GM12891 (cell line): ENCODE measurements at regions not wholly inside any gene's neighbourhood (a gene's known extent, or its start where the extent isn't known, plus 50 kb on each side); places are given as distances from the start of the nearest gene placed in this dataset.

Experiments used
- PAX5 ChIP-seq: IDR thresholded peaks from 2 replicates; pipeline ENCODE4 v1.6.1; 2011; ENCODE audit warnings: low read length, moderate library complexity, mild to moderate bottlenecking; ENCODE audit not compliant: insufficient read depth, severe bottlenecking
- POLR2A ChIP-seq: IDR thresholded peaks from 2 replicates; pipeline ENCODE4 v1.6.1; 2011; ENCODE audit warnings: low read depth, low read length, control low read depth
- POLR2AphosphoS5 ChIP-seq: IDR thresholded peaks from 2 replicates; pipeline ENCODE4 v1.6.1; 2011; ENCODE audit warnings: low read depth, low read length, control low read depth
- TAF1 ChIP-seq: IDR thresholded peaks from 2 replicates; pipeline ENCODE4 v1.6.1; 2011; ENCODE audit warnings: low read depth, low read length, control low read depth

DNA sequence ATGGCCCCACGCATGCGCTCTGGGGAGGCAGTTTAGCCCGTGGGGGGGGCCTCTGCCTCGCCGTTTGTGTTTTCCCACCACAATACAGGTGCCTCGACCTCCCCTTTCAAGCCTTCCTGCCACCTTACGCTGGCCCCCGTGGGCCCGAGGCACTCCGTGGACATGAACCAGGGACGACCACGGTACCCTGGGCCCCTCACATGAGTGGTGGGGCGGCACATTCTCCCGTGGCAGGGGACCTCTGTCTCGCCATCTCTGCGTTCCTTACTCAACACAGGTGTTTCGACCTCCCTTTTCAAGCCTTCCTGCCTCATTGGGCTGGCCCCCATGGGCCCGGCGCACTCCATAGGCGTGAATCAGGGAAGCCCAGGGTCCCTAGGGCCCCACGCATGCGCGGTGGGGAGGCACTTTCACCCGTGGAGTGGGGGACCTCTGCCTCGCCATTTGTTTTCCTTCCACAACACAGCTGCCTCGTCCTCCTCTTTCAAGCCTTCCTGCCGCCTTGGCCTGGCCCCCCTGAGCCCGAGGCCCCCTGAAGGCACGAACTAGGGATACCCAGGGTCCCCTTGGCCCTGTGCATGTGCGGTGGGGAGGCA lies 339.5 kb downstream of the ALG10 start:
- TF ChIP-seq POLR2AphosphoS5 (no peak), POLR2A (no peak), PAX5 (no peak), TAF1 (no peak)
